HG02763 (cell line): ENCODE measurements at regions not wholly inside any gene's neighbourhood (a gene's known extent, or its start where the extent isn't known, plus 50 kb on each side); places are given as distances from the start of the nearest gene placed in this dataset.

ENCODE experiments used
- ATAC-seq: cut with Tn5 transposase; IDR thresholded peaks from one replicate; pipeline ENCODE4 v1.9.1; 2021; ENCODE audit warnings: mild to moderate bottlenecking, moderate library complexity; ENCODE audit not compliant: unreplicated experiment

GRCh38 chr6:90805619-90806155, 218.8 kb upstream of the MAP3K7 start:
- ATAC-seq, result no peak

GRCh38 chr6:90803956-90804355, 217.1 kb upstream of the MAP3K7 start:
- no peak for ATAC-seq

GRCh38 chr6:90795078-90795477, 208.2 kb upstream of the MAP3K7 start:
- no peak for ATAC-seq

- ATAC-seq, result no peak
Measured at GRCh38 chr6:90793771-90794170, 206.9 kb upstream of the MAP3K7 start.

GRCh38 chr6:90790696-90791095, 203.8 kb upstream of the MAP3K7 start:
- ATAC-seq, result no peak

- ATAC-seq, result no peak
Measured at GRCh38 chr6:90790058-90790457, 203.2 kb upstream of the MAP3K7 start.

- no peak for ATAC-seq
Measured at GRCh38 chr6:90788781-90789180, 201.9 kb upstream of the MAP3K7 start.

GRCh38 chr6:90787446-90787845, 200.6 kb upstream of the MAP3K7 start:
- ATAC-seq, result no peak

GRCh38 chr6:90780778-90781177, 193.9 kb upstream of the MAP3K7 start:
- no peak for ATAC-seq

- ATAC-seq, result no peak
Measured at GRCh38 chr6:90780141-90780540, 193.3 kb upstream of the MAP3K7 start.

GRCh38 chr6:90778417-90779203, 191.7 kb upstream of the MAP3K7 start:
- no peak for ATAC-seq

- no peak for ATAC-seq
Measured at GRCh38 chr6:90770778-90771177, 183.9 kb upstream of the MAP3K7 start.

GRCh38 chr6:90765895-90766294, 179.0 kb upstream of the MAP3K7 start:
- no peak for ATAC-seq

- ATAC-seq, result no peak
Measured at GRCh38 chr6:90765491-90765890, 178.6 kb upstream of the MAP3K7 start.

- ATAC-seq, result no peak
Measured at GRCh38 chr6:90764001-90764400, 177.1 kb upstream of the MAP3K7 start.

- ATAC-seq, result no peak
Measured at GRCh38 chr6:90759664-90760063, 172.8 kb upstream of the MAP3K7 start.

- no peak for ATAC-seq
Measured at GRCh38 chr6:90758741-90759140, 171.9 kb upstream of the MAP3K7 start.

GRCh38 chr6:90753820-90754643, 167.2 kb upstream of the MAP3K7 start:
- no peak for ATAC-seq

GRCh38 chr6:90739802-90740201, 152.9 kb upstream of the MAP3K7 start:
- no peak for ATAC-seq

- no peak for ATAC-seq
Measured at GRCh38 chr6:90739339-90739738, 152.5 kb upstream of the MAP3K7 start.

- peak; percentile 88 for ATAC-seq
Measured at GRCh38 chr6:90730151-90730673, 143.3 kb upstream of the MAP3K7 start.

- no peak for ATAC-seq
Measured at GRCh38 chr6:90729057-90729456, 142.2 kb upstream of the MAP3K7 start.
